ENCODE measurements at regions not wholly inside any gene's neighbourhood (a gene's known extent, or its start where the extent isn't known, plus 50 kb on each side); places are given as distances from the start of the nearest gene placed in this dataset.
"Not testable (repeated sequence)": the region's sequence is repeated elsewhere in the genome, so short reads cannot be mapped to it uniquely, and the experiment has no call there.

DNA sequence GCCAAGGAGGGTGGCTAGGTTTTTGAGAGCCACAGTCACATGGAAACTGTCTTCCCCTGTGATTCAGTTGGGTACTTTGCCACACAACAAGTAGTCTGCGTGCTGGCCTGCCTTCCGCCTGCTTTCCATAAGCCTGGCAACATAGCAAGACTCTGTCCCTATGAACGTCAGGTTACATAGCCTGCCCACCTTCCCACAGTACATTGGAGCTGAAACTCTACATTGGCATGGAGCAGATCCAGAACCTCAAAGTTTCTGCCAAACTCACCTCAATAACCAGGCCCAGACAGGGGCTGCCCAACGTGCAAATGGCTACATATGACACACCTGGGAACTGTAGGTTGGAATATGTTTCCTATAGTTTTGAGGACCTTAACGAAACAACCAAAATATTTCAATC is 140.6 kb upstream of the PRICKLE2 start:
- H3K36me3 Mint-ChIP-seq (ENCODE audit: insufficient read depth, unreplicated experiment), result no peaks in the 10 kb centered on the region
- DNase-seq, result no peak
- intact Hi-C loops (cut with micrococcal nuclease; ENCODE audit: unreplicated experiment), result no loop called here
- H3K27me3 Mint-ChIP-seq (ENCODE audit: unreplicated experiment), result no peaks in the 10 kb centered on the region
- no peaks in the 10 kb centered on the region for H3K9me3 Mint-ChIP-seq (ENCODE audit: low read depth, unreplicated experiment)
- no peak overlapping the region for H3K4me3 Mint-ChIP-seq (ENCODE audit: low read depth, unreplicated experiment)
- H3K27ac Mint-ChIP-seq (ENCODE audit: unreplicated experiment), result no peak overlapping the region
- CTCF ChIA-PET, result no interaction called here
- BruUV-seq (replicated peaks), result no TSS peak
- H3K4me1 Mint-ChIP-seq (ENCODE audit: low read depth, unreplicated experiment), result peaks cover 7% of the 10 kb centered on the region
- no peak for TF ChIP-seq CTCF (IDR thresholded peaks at IDR 0.05; ENCODE audit: unreplicated experiment)

DNA sequence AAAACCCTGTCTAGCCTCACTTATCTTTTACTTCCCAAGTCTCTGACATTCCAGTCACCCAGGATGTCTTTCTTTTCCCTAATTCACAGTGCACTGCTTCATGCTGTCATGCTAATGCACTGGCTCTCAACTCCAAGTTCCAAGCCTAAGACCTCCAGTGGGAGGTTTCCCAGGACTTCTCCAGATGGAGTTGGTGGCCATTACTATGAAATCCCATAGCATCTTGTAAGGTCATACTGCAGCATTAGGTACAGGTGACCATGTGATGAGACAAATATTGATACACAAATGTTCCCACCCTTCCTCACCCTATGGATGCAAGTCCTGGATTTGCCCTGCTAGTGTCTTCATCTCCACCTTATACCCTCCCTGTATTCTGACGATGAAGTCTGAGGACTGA is 138.6 kb upstream of the PRICKLE2 start:
- DNase-seq, result no peak
- CTCF ChIA-PET, result interaction anchor here (0.6 kb wide), 1 partner anchor 25 kb away, joined by 3 read pairs; no protein-coding TSS in a partner anchor
- no peak for TF ChIP-seq CTCF (IDR thresholded peaks at IDR 0.05; ENCODE audit: unreplicated experiment)
- H3K4me3 Mint-ChIP-seq (ENCODE audit: low read depth, unreplicated experiment), result no peak overlapping the region
- no peaks in the 10 kb centered on the region for H3K27me3 Mint-ChIP-seq (ENCODE audit: unreplicated experiment)
- H3K9me3 Mint-ChIP-seq (ENCODE audit: low read depth, unreplicated experiment), result no peaks in the 10 kb centered on the region
- peaks cover 7% of the 10 kb centered on the region for H3K4me1 Mint-ChIP-seq (ENCODE audit: low read depth, unreplicated experiment)
- intact Hi-C loops (cut with micrococcal nuclease; ENCODE audit: unreplicated experiment), result no loop called here
- no TSS peak for BruUV-seq (replicated peaks)
- no peak overlapping the region for H3K27ac Mint-ChIP-seq (ENCODE audit: unreplicated experiment)
- no peaks in the 10 kb centered on the region for H3K36me3 Mint-ChIP-seq (ENCODE audit: insufficient read depth, unreplicated experiment)

- TF ChIP-seq CTCF (IDR thresholded peaks at IDR 0.05; ENCODE audit: unreplicated experiment), result no peak
- no peaks in the 10 kb centered on the region for H3K9me3 Mint-ChIP-seq (ENCODE audit: low read depth, unreplicated experiment)
- BruUV-seq (replicated peaks), result no TSS peak
- H3K4me1 Mint-ChIP-seq (ENCODE audit: low read depth, unreplicated experiment), result no peaks in the 10 kb centered on the region
- intact Hi-C loops (cut with micrococcal nuclease; ENCODE audit: unreplicated experiment), result no loop called here
- CTCF ChIA-PET, result interaction anchor here (0.6 kb wide), 1 partner anchor 10 kb away, joined by 6 read pairs; no protein-coding TSS in a partner anchor
- H3K4me3 Mint-ChIP-seq (ENCODE audit: low read depth, unreplicated experiment), result no peak overlapping the region
- DNase-seq, result no peak
- no peak overlapping the region for H3K27ac Mint-ChIP-seq (ENCODE audit: unreplicated experiment)
- H3K36me3 Mint-ChIP-seq (ENCODE audit: insufficient read depth, unreplicated experiment), result no peaks in the 10 kb centered on the region
- no peaks in the 10 kb centered on the region for H3K27me3 Mint-ChIP-seq (ENCODE audit: unreplicated experiment)
Measured at GRCh38 chr3:64361962-64362735, 136.9 kb upstream of the PRICKLE2 start.

DNA sequence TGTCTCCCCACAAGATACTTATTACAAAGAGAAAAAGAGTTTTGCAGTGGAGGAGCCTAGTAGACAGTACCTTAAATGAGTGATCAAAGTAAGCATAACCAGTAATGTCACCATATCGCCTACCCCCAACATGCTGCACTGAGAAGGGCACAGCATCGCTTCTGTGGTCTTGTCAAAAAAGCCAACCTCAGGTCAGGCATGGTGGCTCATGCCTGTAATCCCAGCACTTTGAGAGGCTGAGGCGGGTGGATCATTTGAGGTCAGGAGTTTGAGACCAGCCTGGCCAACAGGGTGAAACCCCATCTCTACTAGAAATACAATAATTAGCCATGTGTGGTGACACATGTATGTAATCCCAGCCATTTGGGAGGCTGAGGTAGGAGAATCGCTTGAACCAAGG is 135.8 kb upstream of the PRICKLE2 start:
- H3K4me1 Mint-ChIP-seq (ENCODE audit: low read depth, unreplicated experiment); intact Hi-C loops (cut with micrococcal nuclease; ENCODE audit: unreplicated experiment); DNase-seq; H3K4me3 Mint-ChIP-seq (ENCODE audit: low read depth, unreplicated experiment); CTCF ChIA-PET; H3K27ac Mint-ChIP-seq (ENCODE audit: unreplicated experiment); H3K9me3 Mint-ChIP-seq (ENCODE audit: low read depth, unreplicated experiment); BruUV-seq (replicated peaks); H3K36me3 Mint-ChIP-seq (ENCODE audit: insufficient read depth, unreplicated experiment); H3K27me3 Mint-ChIP-seq (ENCODE audit: unreplicated experiment): not testable (repeated sequence)

- CTCF ChIA-PET, result no interaction called here
- H3K27me3 Mint-ChIP-seq (ENCODE audit: unreplicated experiment), result no peaks in the 10 kb centered on the region
- intact Hi-C loops (cut with micrococcal nuclease; ENCODE audit: unreplicated experiment), result no loop called here
- H3K36me3 Mint-ChIP-seq (ENCODE audit: insufficient read depth, unreplicated experiment), result no peaks in the 10 kb centered on the region
- H3K4me1 Mint-ChIP-seq (ENCODE audit: low read depth, unreplicated experiment), result peaks cover 6% of the 10 kb centered on the region
- no peak overlapping the region for H3K27ac Mint-ChIP-seq (ENCODE audit: unreplicated experiment)
- TF ChIP-seq CTCF (IDR thresholded peaks at IDR 0.05; ENCODE audit: unreplicated experiment), result no peak
- DNase-seq, result no peak
- H3K4me3 Mint-ChIP-seq (ENCODE audit: low read depth, unreplicated experiment), result no peak overlapping the region
- no TSS peak for BruUV-seq (replicated peaks)
- H3K9me3 Mint-ChIP-seq (ENCODE audit: low read depth, unreplicated experiment), result no peaks in the 10 kb centered on the region
Measured at GRCh38 chr3:64360280-64360679, 135.0 kb upstream of the PRICKLE2 start.
